22Rv1 (cell line): ENCODE measurements at regions not wholly inside any gene's neighbourhood (a gene's known extent, or its start where the extent isn't known, plus 50 kb on each side); places are given as distances from the start of the nearest gene placed in this dataset.

Experiments used
- CTCF ChIP-seq: fragments of 450-650 bp; IDR thresholded peaks from 2 replicates; pipeline ENCODE4 v1.5.1; 2017; ENCODE audit warnings: mild to moderate bottlenecking
- ZFX ChIP-seq: fragments of 450-650 bp; IDR thresholded peaks from 2 replicates; pipeline ENCODE4 v1.6.1; 2017; ENCODE audit warnings: antibody characterized with exemption, borderline replicate concordance

GRCh38 chrX:40866893-40867292, 131.6 kb upstream of the MED14 start:
- TF ChIP-seq CTCF (no peak), ZFX (no peak)
